B cell (primary cell): ENCODE measurements at regions not wholly inside any gene's neighbourhood (a gene's known extent, or its start where the extent isn't known, plus 50 kb on each side); places are given as distances from the start of the nearest gene placed in this dataset.

Experiments used
- ATAC-seq: fragments of 200-7000 bp; cut with Tn5 transposase; one replicate; pipeline ENCODE4 v1.10.0; 2021; ENCODE audit warnings: low read depth, mild to moderate bottlenecking, moderate number of reproducible peaks, moderate library complexity
- CTCF ChIA-PET: fragments of 350-600 bp; sonication (Branson Sonifier 250); formaldehyde crosslinking; loops from one replicate; lab custom pipeline; 2021; ENCODE audit warnings: antibody characterized with exemption, inconsistent platforms; lab: Charles Lee
- POLR2A ChIA-PET: fragments of 350-600 bp; sonication (Branson Sonifier 250); formaldehyde crosslinking; loops from one replicate; lab custom pipeline; 2021; ENCODE audit warnings: antibody characterized with exemption; lab: Charles Lee
- DNase-seq: peaks from one replicate; pipeline ENCODE4 v3.0.0; 2013
- H2AFZ ChIP-seq: 2 replicates; pipeline ENCODE4 v1.6.1; 2012; ENCODE audit warnings: mild to moderate bottlenecking, low read depth, low read length; ENCODE audit not compliant: insufficient read depth, poor library complexity, severe bottlenecking
- H3K27ac ChIP-seq, 2 donors: 1 replicate in 1 of 2; 2 replicates in 1 of 2; pipeline ENCODE4 v1.5.1; 2012 to 2013; ENCODE audit warnings: low read length in 2 of 2, mild to moderate bottlenecking in 2 of 2, moderate library complexity in 1 of 2
- H3K27me3 ChIP-seq, 4 experiments: fragments of 200-600 bp in 1 of 4; sonication (generic) in 1 of 4; replicated peaks in 1 of 4; 1 replicate in 2 of 4; 2 replicates in 2 of 4; pipeline versions ENCODE4 v1.6.1 to v1.7.0; 2013 to 2016; ENCODE audit warnings: low read length in 3 of 4, mild to moderate bottlenecking in 2 of 4, mixed read lengths in 1 of 4, moderate library complexity in 1 of 4; ENCODE audit not compliant: insufficient read depth in 4 of 4, control insufficient read depth in 3 of 4; ENCODE audit errors: control extremely low read depth in 1 of 4
- H3K36me3 ChIP-seq, 2 experiments: replicated peaks in 1 of 2; 1 replicate in 1 of 2; 2 replicates in 1 of 2; pipeline versions ENCODE4 v1.6.1 to v1.7.1; 2013; ENCODE audit warnings: low read length in 1 of 2; ENCODE audit not compliant: insufficient read depth in 2 of 2, control insufficient read depth in 1 of 2; ENCODE audit errors: control extremely low read depth in 1 of 2, extremely low read depth in 1 of 2
- H3K4me1 ChIP-seq, 2 donors: fragments of 200-600 bp in 1 of 2; sonication (generic) in 1 of 2; 1 replicate in 1 of 2; 2 replicates in 1 of 2; pipeline versions ENCODE4 v1.5.1 to v1.6.1; 2013 to 2017; ENCODE audit warnings: low read length in 2 of 2; ENCODE audit not compliant: control insufficient read depth in 2 of 2, insufficient read depth in 2 of 2
- H3K4me2 ChIP-seq: replicated peaks from 2 replicates; pipeline ENCODE3; 2012; ENCODE audit warnings: mild to moderate bottlenecking, low read depth, low read length; ENCODE audit not compliant: poor library complexity, severe bottlenecking
- H3K4me3 ChIP-seq, 5 experiments: fragments of 200-600 bp in 1 of 5; sonication (generic) in 1 of 5; 1 replicate in 3 of 5; 2 replicates in 2 of 5; pipeline versions ENCODE4 v1.5.1 to v1.7.0; 2011 to 2016; ENCODE audit warnings: low read length in 4 of 5, mild to moderate bottlenecking in 4 of 5, low read depth in 2 of 5, control low read depth in 1 of 5, moderate library complexity in 1 of 5; ENCODE audit not compliant: insufficient read depth in 1 of 5; ENCODE audit errors: control extremely low read depth in 1 of 5, extremely low read depth in 1 of 5
- H3K79me2 ChIP-seq: fragments of 200-600 bp; sonication (generic); one replicate; pipeline ENCODE4 v1.6.0; 2016; ENCODE audit warnings: low read length; ENCODE audit not compliant: control insufficient read depth, insufficient read depth
- H3K9ac ChIP-seq: fragments of 200-600 bp; sonication (generic); 2 replicates; pipeline ENCODE4 v1.6.1; 2017; ENCODE audit warnings: mild to moderate bottlenecking, low read length, moderate library complexity
- H3K9me3 ChIP-seq, 3 donors: one replicate each; pipeline versions ENCODE4 v1.6.1 to v1.7.1; 2013; ENCODE audit warnings: low read length in 2 of 3; ENCODE audit not compliant: control insufficient read depth in 2 of 3, insufficient read depth in 1 of 3; ENCODE audit errors: control extremely low read depth in 1 of 3
- H4K20me1 ChIP-seq: 2 replicates; pipeline ENCODE4 v1.6.0; 2012; ENCODE audit warnings: mild to moderate bottlenecking, low read length; ENCODE audit not compliant: insufficient read depth, control insufficient read depth, poor library complexity, severe bottlenecking
- H3K27ac Mint-ChIP-seq: one replicate; pipeline ENCODE4 v1.8.0; 2021; ENCODE audit warnings: mixed read lengths
- H3K27me3 Mint-ChIP-seq: one replicate; pipeline ENCODE4 v1.8.0; 2021; ENCODE audit warnings: mixed read lengths
- H3K4me1 Mint-ChIP-seq: one replicate; pipeline ENCODE4 v1.8.0; 2021; ENCODE audit warnings: mixed read lengths
- H3K4me3 Mint-ChIP-seq: one replicate; pipeline ENCODE4 v1.8.0; 2021; ENCODE audit warnings: mixed read lengths
- H3K9me3 Mint-ChIP-seq: one replicate; pipeline ENCODE4 v1.8.0; 2022; ENCODE audit warnings: mixed read lengths; ENCODE audit not compliant: insufficient read depth
- CTCF ChIP-seq: fragments of 200-600 bp; IDR thresholded peaks from one replicate; pipeline ENCODE4 v1.8.0; 2022; ENCODE audit warnings: antibody characterized with exemption, mild to moderate bottlenecking
- EZH2 ChIP-seq: IDR thresholded peaks from 2 replicates; pipeline ENCODE4 v1.6.1; 2012; ENCODE audit warnings: borderline replicate concordance, low read depth, mild to moderate bottlenecking, moderate library complexity, low read length; ENCODE audit not compliant: insufficient read depth, poor library complexity, severe bottlenecking
- WGBS: methylation state at CpG from one replicate; pipeline ENCODE4 v1.1.5; 2013; ENCODE audit warnings: missing lambda C conversion rate; ENCODE audit not compliant: insufficient coverage; 5-methylcytosine and 5-hydroxymethylcytosine counted together
- intact Hi-C: fragments of 100-400 bp; cut with micrococcal nuclease; formaldehyde crosslinking; loops from one replicate; pipeline ENCODE4 v1.10.0; 2022

- Histone ChIP-seq H3K79me2 (no peaks in the 10 kb centered on the region), H3K27ac (no peak overlapping the region), H3K9me3 (no peaks in the 10 kb centered on the region), H3K4me3 (no peak overlapping the region), H3K4me2 (no peak overlapping the region), H2AFZ (no peak overlapping the region), H3K27me3 (no peaks in the 10 kb centered on the region), H4K20me1 (no peaks in the 10 kb centered on the region), H3K9ac (no peak overlapping the region), H3K4me1 (peaks cover 3 to 4% of the 10 kb centered on the region in 2 donors), H3K36me3 (no peaks in the 10 kb centered on the region)
- DNase-seq (no peak), ATAC-seq (no peak)
- CTCF ChIA-PET = no interaction called here
- no peak for TF ChIP-seq EZH2
- TF ChIP-seq CTCF = no peak
- peaks cover 4% of the 10 kb centered on the region for H3K4me1 Mint-ChIP-seq
- no peaks in the 10 kb centered on the region for H3K27me3 Mint-ChIP-seq
- no peak overlapping the region for H3K27ac Mint-ChIP-seq
- POLR2A ChIA-PET = no interaction called here
- no CpG with 5 or more reads among the region's 1 CpG for WGBS
- H3K9me3 Mint-ChIP-seq = no peaks in the 10 kb centered on the region
- intact Hi-C loops = no loop called here
- no peak overlapping the region for H3K4me3 Mint-ChIP-seq
Observed at GRCh38 chr3:106570426-106570825, 701.6 kb upstream of the CBLB start.

- CTCF ChIA-PET = no interaction called here
- H3K4me3 ChIP-seq = no peak overlapping the region
- intact Hi-C loops = no loop called here
- H3K79me2 ChIP-seq = no peaks in the 10 kb centered on the region
- H3K27me3 Mint-ChIP-seq = no peaks in the 10 kb centered on the region
- no CpG with 5 or more reads among the region's 3 CpGs for WGBS
- H3K4me2 ChIP-seq = no peak overlapping the region
- H2AFZ ChIP-seq = no peak overlapping the region
- H3K9me3 ChIP-seq = no peaks in the 10 kb centered on the region
- H3K9me3 Mint-ChIP-seq = no peaks in the 10 kb centered on the region
- H4K20me1 ChIP-seq = no peaks in the 10 kb centered on the region
- no peak overlapping the region for H3K27ac ChIP-seq
- no peak for TF ChIP-seq EZH2
- TF ChIP-seq CTCF = no peak
- no peak overlapping the region for H3K4me3 Mint-ChIP-seq
- H3K4me1 Mint-ChIP-seq = no peaks in the 10 kb centered on the region
- no peak overlapping the region for H3K27ac Mint-ChIP-seq
- H3K9ac ChIP-seq = no peak overlapping the region
- DNase-seq = no peak
- no peaks in the 10 kb centered on the region for H3K4me1 ChIP-seq
- no peaks in the 10 kb centered on the region for H3K27me3 ChIP-seq
- POLR2A ChIA-PET = no interaction called here
- ATAC-seq = no peak
- no peaks in the 10 kb centered on the region for H3K36me3 ChIP-seq
Observed at GRCh38 chr3:106573605-106574004, 704.8 kb upstream of the CBLB start.
